SK-N-SH (cell line): ENCODE measurements at regions not wholly inside any gene's neighbourhood (a gene's known extent, or its start where the extent isn't known, plus 50 kb on each side); places are given as distances from the start of the nearest gene placed in this dataset.

ENCODE experiments used
- CTCF ChIA-PET: fragments of 300-600, 350-600 bp; formaldehyde crosslinking; extraction: SDS; loops from one replicate; lab custom pipeline; 2021; lab: Yijun Ruan, JAX
- POLR2A ChIA-PET: fragments of 350-600 bp; sonication (Branson Sonifier 250); formaldehyde crosslinking; extraction: SDS; loops from one replicate; lab custom pipeline; 2020; ENCODE audit warnings: antibody characterized with exemption, inconsistent platforms; lab: Yijun Ruan, JAX
- DNase-seq: peaks from one replicate; pipeline ENCODE4 v3.0.0; 2012
- H2AFZ ChIP-seq: fragments of 200-600 bp; sonication (generic); 2 replicates; pipeline ENCODE4 v1.8.1; 2016; ENCODE audit warnings: antibody characterized with exemption, mild to moderate bottlenecking, low read depth
- H3F3A ChIP-seq: fragments of 200-600 bp; sonication (generic); replicated peaks from 2 replicates; pipeline ENCODE3; 2016; ENCODE audit warnings: antibody characterized with exemption, mild to moderate bottlenecking; ENCODE audit not compliant: insufficient read depth
- H3K27ac ChIP-seq, 2 experiments: fragments of 200-500 bp in 1 of 2; fragments of 200-600 bp in 1 of 2; sonication (Bioruptor generic) in 1 of 2; sonication (generic), shearing (Covaris generic) in 1 of 2; 2 replicates each; pipeline versions ENCODE4 v1.5.1 to v1.6.1; 2014 to 2016; ENCODE audit warnings: low read depth in 2 of 2, inconsistent platforms in 1 of 2, low read length in 1 of 2, mild to moderate bottlenecking in 1 of 2, mixed read lengths in 1 of 2
- H3K27me3 ChIP-seq: fragments of 200-600 bp; sonication (generic), shearing (Covaris generic); 2 replicates; pipeline ENCODE4 v1.6.1; 2016; ENCODE audit warnings: mixed run types; ENCODE audit not compliant: insufficient read depth
- H3K36me3 ChIP-seq, 2 experiments: fragments of 200-500 bp in 1 of 2; fragments of 200-600 bp in 1 of 2; sonication (Bioruptor generic) in 1 of 2; sonication (generic) in 1 of 2; replicated peaks in 1 of 2; 2 replicates each; pipeline versions ENCODE3 to v1.5.1; 2014 to 2016; ENCODE audit warnings: low read length in 1 of 2, mild to moderate bottlenecking in 1 of 2; ENCODE audit not compliant: insufficient read depth in 2 of 2, control insufficient read depth in 1 of 2
- H3K4me1 ChIP-seq, 2 experiments: fragments of 200-500 bp in 1 of 2; fragments of 200-600 bp in 1 of 2; sonication (Bioruptor generic) in 1 of 2; sonication (generic), shearing (Covaris generic) in 1 of 2; 2 replicates each; pipeline versions ENCODE4 v1.5.1 to v1.6.1; 2014 to 2016; ENCODE audit warnings: low read depth in 1 of 2, low read length in 1 of 2, mixed run types in 1 of 2; ENCODE audit not compliant: insufficient read depth in 2 of 2, control insufficient read depth in 1 of 2
- H3K4me2 ChIP-seq: fragments of 200-600 bp; sonication (generic), shearing (Covaris generic); 2 replicates; pipeline ENCODE4 v1.6.1; 2017; ENCODE audit warnings: mixed run types
- H3K4me3 ChIP-seq, 2 experiments: fragments of 200-500 bp in 1 of 2; fragments of 200-600 bp in 1 of 2; sonication (Bioruptor generic) in 1 of 2; sonication (generic), shearing (Covaris generic) in 1 of 2; 2 replicates each; pipeline versions ENCODE4 v1.5.1 to v1.8.1; 2014 to 2016; ENCODE audit warnings: low read depth in 2 of 2, inconsistent platforms in 1 of 2, low read length in 1 of 2, mild to moderate bottlenecking in 1 of 2, mixed read lengths in 1 of 2, moderate library complexity in 1 of 2
- H3K79me2 ChIP-seq: fragments of 200-600 bp; sonication (generic); 2 replicates; pipeline ENCODE4 v1.8.1; 2017; ENCODE audit warnings: mild to moderate bottlenecking; ENCODE audit not compliant: insufficient read depth
- H3K9ac ChIP-seq: fragments of 200-600 bp; sonication (generic); 2 replicates; pipeline ENCODE4 v1.6.1; 2017; ENCODE audit warnings: mixed run types
- H3K9me2 ChIP-seq: fragments of 200-600 bp; sonication (generic); 2 replicates; pipeline ENCODE4 v1.6.1; 2017; ENCODE audit warnings: mixed run types
- H3K9me3 ChIP-seq: fragments of 200-600 bp; sonication (generic); 2 replicates; pipeline ENCODE4 v1.6.1; 2017; ENCODE audit warnings: mixed run types, mild to moderate bottlenecking, moderate library complexity
- H4K20me1 ChIP-seq: fragments of 200-600 bp; sonication (generic); 2 replicates; pipeline ENCODE4 v1.6.1; 2017; ENCODE audit warnings: mild to moderate bottlenecking, mixed run types; ENCODE audit not compliant: insufficient read depth
- EP300 ChIP-seq, 2 experiments: IDR thresholded peaks; 2 replicates each; pipeline versions ENCODE4 v1.4.0 to v1.6.1; 2012; ENCODE audit warnings: borderline replicate concordance in 1 of 2, low read depth in 1 of 2, low read length in 1 of 2
- FOSL2 ChIP-seq: IDR thresholded peaks from 2 replicates; pipeline ENCODE4 v1.4.0; 2012; ENCODE audit warnings: low read depth, mild to moderate bottlenecking, moderate library complexity, borderline replicate concordance
- FOXM1 ChIP-seq: IDR thresholded peaks from 2 replicates; pipeline ENCODE4 v1.4.0; 2012; ENCODE audit warnings: low read depth, mild to moderate bottlenecking
- GABPA ChIP-seq: IDR thresholded peaks from 2 replicates; pipeline ENCODE4 v1.4.0; 2012; ENCODE audit warnings: low read depth, mild to moderate bottlenecking
- GATA2 ChIP-seq: sonication (generic); formaldehyde crosslinking; IDR thresholded peaks from 2 replicates; pipeline ENCODE4 v1.5.0; 2020; ENCODE audit warnings: mild to moderate bottlenecking, missing genetic modification reagents
- JUND ChIP-seq: IDR thresholded peaks from 2 replicates; pipeline ENCODE4 v1.4.0; 2012
- MEF2A ChIP-seq: IDR thresholded peaks from 2 replicates; pipeline ENCODE4 v1.4.0; 2012; ENCODE audit warnings: low read depth, borderline replicate concordance
- MXI1 ChIP-seq: IDR thresholded peaks from 2 replicates; pipeline ENCODE4 v1.6.1; 2012; ENCODE audit warnings: mild to moderate bottlenecking, low read depth, low read length, improper control_type of control experiment
- NFIC ChIP-seq: IDR thresholded peaks from 2 replicates; pipeline ENCODE4 v1.4.0; 2012; ENCODE audit warnings: borderline replicate concordance
- NRF1 ChIP-seq: IDR thresholded peaks from 2 replicates; pipeline ENCODE4 v1.6.1; 2012; ENCODE audit warnings: low read depth, mild to moderate bottlenecking, low read length
- PBX3 ChIP-seq: IDR thresholded peaks from 2 replicates; pipeline ENCODE4; 2012
- POLR2AphosphoS5 ChIP-seq: IDR thresholded peaks from 2 replicates; pipeline ENCODE4 v1.6.1; 2012; ENCODE audit warnings: low read depth, low read length
- REST ChIP-seq: IDR thresholded peaks from 2 replicates; pipeline ENCODE4 v1.6.1; 2012; ENCODE audit warnings: mild to moderate bottlenecking, low read depth, low read length, moderate library complexity
- RXRA ChIP-seq: IDR thresholded peaks from 2 replicates; pipeline ENCODE4 v1.4.0; 2012; ENCODE audit warnings: low read depth, mild to moderate bottlenecking, borderline replicate concordance
- SIN3A ChIP-seq: IDR thresholded peaks from 2 replicates; pipeline ENCODE4 v1.6.1; 2012; ENCODE audit warnings: low read depth, mild to moderate bottlenecking, low read length, moderate library complexity, borderline replicate concordance
- SMC3 ChIP-seq: IDR thresholded peaks from 2 replicates; pipeline ENCODE4 v1.6.1; 2012; ENCODE audit warnings: low read depth, low read length, improper control_type of control experiment
- TCF12 ChIP-seq: IDR thresholded peaks from 2 replicates; pipeline ENCODE4 v1.4.0; 2012
- TEAD4 ChIP-seq: IDR thresholded peaks from 2 replicates; pipeline ENCODE4 v1.4.0; 2012; ENCODE audit warnings: mild to moderate bottlenecking, borderline replicate concordance; ENCODE audit not compliant: insufficient read depth
- USF1 ChIP-seq: IDR thresholded peaks from 2 replicates; pipeline ENCODE4 v1.4.0; 2012; ENCODE audit warnings: low read depth, borderline replicate concordance
- YY1 ChIP-seq: IDR thresholded peaks from 2 replicates; pipeline ENCODE4 v1.4.0; 2012; ENCODE audit warnings: low read depth, mild to moderate bottlenecking
- WGBS: methylation state at CpG from one replicate; pipeline ENCODE4 v1.1.6; 2017; ENCODE audit warnings: low lambda C conversion rate; 5-methylcytosine and 5-hydroxymethylcytosine counted together
- TF ChIP-seq, protein P1 (sequence below): IDR thresholded peaks from 2 replicates; pipeline ENCODE4 v1.4.0; 2012; ENCODE audit warnings: low read depth
- TF ChIP-seq, protein P2 (sequence below): fragments of 200-600 bp; sonication (generic); IDR thresholded peaks from 2 replicates; pipeline ENCODE4 v1.6.1; 2017; ENCODE audit warnings: antibody characterized with exemption, mild to moderate bottlenecking, moderate library complexity
- TF ChIP-seq, protein P3 (sequence below): IDR thresholded peaks from 2 replicates; pipeline ENCODE4 v1.4.0; 2012; ENCODE audit warnings: low read depth, borderline replicate concordance

- peaks cover 3 to 60% of the 10 kb centered on the region in 2 experiments for H3K4me1 ChIP-seq
These were observed 81.3 kb upstream of the BLID start for GRCh38 chr11:122197066-122197987.

More at GRCh38 chr11:122197066-122197987, 81.3 kb upstream of the BLID start:
- no peak for DNase-seq
- H2AFZ ChIP-seq: no peak overlapping the region
- CTCF ChIA-PET: interaction anchor here (1.1 to 1.3 kb wide), 3 partner anchors 18 to 542 kb away, joined by 4 to 5 read pairs (median 4); no protein-coding TSS in a partner anchor
- H3K4me3 ChIP-seq: no peak overlapping the region
- H4K20me1 ChIP-seq: no peaks in the 10 kb centered on the region
- WGBS: 34% methylated on average over 11 of the region's 11 CpGs
- peaks cover 93% of the 10 kb centered on the region for H3K79me2 ChIP-seq
- H3K4me2 ChIP-seq: peak overlapping the region; percentile 56
- H3K36me3 ChIP-seq: no peaks in the 10 kb centered on the region
- peak overlapping the region; percentile 35; the same call in 1 of the 2 replicates for H3K9ac ChIP-seq
- no peaks in the 10 kb centered on the region for H3K27me3 ChIP-seq
- H3K9me2 ChIP-seq: no peaks in the 10 kb centered on the region
- POLR2A ChIA-PET: no interaction called here
- H3F3A ChIP-seq: peaks cover 61% of the 10 kb centered on the region
- peak overlapping the region; percentile 76 to 99; a peak in 3 of 4 replicates for H3K27ac ChIP-seq
- no peaks in the 10 kb centered on the region for H3K9me3 ChIP-seq
- peak; percentile 88; the same call in 1 of the 2 replicates for TF ChIP-seq POLR2AphosphoS5
- no peak for TF ChIP-seq MXI1
- peak; percentile 99 for TF ChIP-seq JUND
- peak; percentile 89 for TF ChIP-seq PBX3
- TF ChIP-seq EP300 (IDR thresholded peaks at IDR 0.05; ENCODE audit: borderline replicate concordance in 1 of 2, low read depth in 1 of 2, low read length in 1 of 2): peak; percentile 56 to 100
- no peak for TF ChIP-seq GATA2 (CRISPR knock-in tag)
- TF ChIP-seq NRF1: no peak
- peak; percentile 95 for TF ChIP-seq TEAD4
- peak; percentile 96 for TF ChIP-seq FOXM1
- no peak for TF ChIP-seq SMC3
- TF ChIP-seq MEF2A: peak; percentile 95
- TF ChIP-seq, protein P1, sequence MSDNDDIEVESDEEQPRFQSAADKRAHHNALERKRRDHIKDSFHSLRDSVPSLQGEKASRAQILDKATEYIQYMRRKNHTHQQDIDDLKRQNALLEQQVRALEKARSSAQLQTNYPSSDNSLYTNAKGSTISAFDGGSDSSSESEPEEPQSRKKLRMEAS: peak; percentile 64
- TF ChIP-seq, protein P2, sequence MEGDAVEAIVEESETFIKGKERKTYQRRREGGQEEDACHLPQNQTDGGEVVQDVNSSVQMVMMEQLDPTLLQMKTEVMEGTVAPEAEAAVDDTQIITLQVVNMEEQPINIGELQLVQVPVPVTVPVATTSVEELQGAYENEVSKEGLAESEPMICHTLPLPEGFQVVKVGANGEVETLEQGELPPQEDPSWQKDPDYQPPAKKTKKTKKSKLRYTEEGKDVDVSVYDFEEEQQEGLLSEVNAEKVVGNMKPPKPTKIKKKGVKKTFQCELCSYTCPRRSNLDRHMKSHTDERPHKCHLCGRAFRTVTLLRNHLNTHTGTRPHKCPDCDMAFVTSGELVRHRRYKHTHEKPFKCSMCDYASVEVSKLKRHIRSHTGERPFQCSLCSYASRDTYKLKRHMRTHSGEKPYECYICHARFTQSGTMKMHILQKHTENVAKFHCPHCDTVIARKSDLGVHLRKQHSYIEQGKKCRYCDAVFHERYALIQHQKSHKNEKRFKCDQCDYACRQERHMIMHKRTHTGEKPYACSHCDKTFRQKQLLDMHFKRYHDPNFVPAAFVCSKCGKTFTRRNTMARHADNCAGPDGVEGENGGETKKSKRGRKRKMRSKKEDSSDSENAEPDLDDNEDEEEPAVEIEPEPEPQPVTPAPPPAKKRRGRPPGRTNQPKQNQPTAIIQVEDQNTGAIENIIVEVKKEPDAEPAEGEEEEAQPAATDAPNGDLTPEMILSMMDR: no peak
- TF ChIP-seq YY1: peak; percentile 29; the same call in 1 of the 2 replicates
- TF ChIP-seq USF1: 0 out of 2 replicates have a peak, but pooled peaks have one; percentile 7
- peak; percentile 97 for TF ChIP-seq RXRA
- peak; percentile 100 for TF ChIP-seq FOSL2
- peak; percentile 97 for TF ChIP-seq TCF12
- peak; percentile 74 for TF ChIP-seq REST
- TF ChIP-seq NFIC: peak; percentile 95
- TF ChIP-seq, protein P3, sequence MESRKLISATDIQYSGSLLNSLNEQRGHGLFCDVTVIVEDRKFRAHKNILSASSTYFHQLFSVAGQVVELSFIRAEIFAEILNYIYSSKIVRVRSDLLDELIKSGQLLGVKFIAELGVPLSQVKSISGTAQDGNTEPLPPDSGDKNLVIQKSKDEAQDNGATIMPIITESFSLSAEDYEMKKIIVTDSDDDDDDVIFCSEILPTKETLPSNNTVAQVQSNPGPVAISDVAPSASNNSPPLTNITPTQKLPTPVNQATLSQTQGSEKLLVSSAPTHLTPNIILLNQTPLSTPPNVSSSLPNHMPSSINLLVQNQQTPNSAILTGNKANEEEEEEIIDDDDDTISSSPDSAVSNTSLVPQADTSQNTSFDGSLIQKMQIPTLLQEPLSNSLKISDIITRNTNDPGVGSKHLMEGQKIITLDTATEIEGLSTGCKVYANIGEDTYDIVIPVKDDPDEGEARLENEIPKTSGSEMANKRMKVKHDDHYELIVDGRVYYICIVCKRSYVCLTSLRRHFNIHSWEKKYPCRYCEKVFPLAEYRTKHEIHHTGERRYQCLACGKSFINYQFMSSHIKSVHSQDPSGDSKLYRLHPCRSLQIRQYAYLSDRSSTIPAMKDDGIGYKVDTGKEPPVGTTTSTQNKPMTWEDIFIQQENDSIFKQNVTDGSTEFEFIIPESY: peak; percentile 82
- TF ChIP-seq SIN3A: peak; percentile 76; the same call in 1 of the 2 replicates
- TF ChIP-seq GABPA: peak; percentile 27; the same call in 1 of the 2 replicates
